HUES6 (cell line): ENCODE measurements at regions not wholly inside any gene's neighbourhood (a gene's known extent, or its start where the extent isn't known, plus 50 kb on each side); places are given as distances from the start of the nearest gene placed in this dataset.

Experiments used
- H3K27ac ChIP-seq: 2 replicates; pipeline ENCODE4 v1.7.0; 2013; ENCODE audit warnings: low read depth, mild to moderate bottlenecking, low read length, inconsistent platforms
- H3K27me3 ChIP-seq: 2 replicates; pipeline ENCODE4 v1.6.1; 2013; ENCODE audit warnings: low read length; ENCODE audit not compliant: control insufficient read depth, insufficient read depth
- H3K36me3 ChIP-seq: 2 replicates; pipeline ENCODE4 v1.6.1; 2013; ENCODE audit warnings: low read length; ENCODE audit not compliant: control insufficient read depth, insufficient read depth
- H3K4me1 ChIP-seq: 2 replicates; pipeline ENCODE4 v1.6.1; 2013; ENCODE audit warnings: low read length; ENCODE audit not compliant: control insufficient read depth, insufficient read depth
- H3K4me3 ChIP-seq: 2 replicates; pipeline ENCODE4 v1.5.1; 2013; ENCODE audit warnings: low read depth, low read length
- H3K9ac ChIP-seq: one replicate; pipeline ENCODE4 v1.6.1; 2013; ENCODE audit warnings: mild to moderate bottlenecking, low read length
- H3K9me3 ChIP-seq: 2 replicates; pipeline ENCODE4 v1.6.1; 2013; ENCODE audit warnings: low read depth, low read length; ENCODE audit not compliant: control insufficient read depth, insufficient read depth

GRCh38 chr20:57938158-57939108 lies 228.6 kb upstream of the PMEPA1 start:
- Histone ChIP-seq H3K9ac (no peak overlapping the region), H3K27ac (no peak overlapping the region), H3K27me3 (no peaks in the 10 kb centered on the region), H3K4me3 (no peak overlapping the region), H3K9me3 (peaks cover 5% of the 10 kb centered on the region; the same call in 1 of the 2 replicates), H3K36me3 (no peaks in the 10 kb centered on the region), H3K4me1 (peaks cover 12% of the 10 kb centered on the region; the same call in 1 of the 2 replicates)

- no peaks in the 10 kb centered on the region for H3K36me3 ChIP-seq
- H3K4me3 ChIP-seq, result no peak overlapping the region
- H3K27ac ChIP-seq, result no peak overlapping the region
- no peaks in the 10 kb centered on the region for H3K27me3 ChIP-seq
- peaks cover 5% of the 10 kb centered on the region; the same call in 1 of the 2 replicates for H3K9me3 ChIP-seq
- H3K9ac ChIP-seq, result no peak overlapping the region
- H3K4me1 ChIP-seq, result peaks cover 8% of the 10 kb centered on the region; the same call in 1 of the 2 replicates
These were observed 227.0 kb upstream of the PMEPA1 start for GRCh38 chr20:57936636-57937385.

GRCh38 chr20:57934913-57935312 lies 225.1 kb upstream of the PMEPA1 start:
- Histone ChIP-seq H3K9ac (no peak overlapping the region), H3K27me3 (no peaks in the 10 kb centered on the region), H3K4me1 (peaks cover 4% of the 10 kb centered on the region; the same call in 1 of the 2 replicates), H3K27ac (no peak overlapping the region), H3K9me3 (peaks cover 5% of the 10 kb centered on the region; the same call in 1 of the 2 replicates), H3K36me3 (no peaks in the 10 kb centered on the region), H3K4me3 (no peak overlapping the region)

GRCh38 chr20:57934007-57934805 lies 224.4 kb upstream of the PMEPA1 start:
- no peak overlapping the region for H3K9ac ChIP-seq
- H3K9me3 ChIP-seq, result peaks cover 5% of the 10 kb centered on the region; the same call in 1 of the 2 replicates
- no peaks in the 10 kb centered on the region for H3K27me3 ChIP-seq
- H3K4me3 ChIP-seq, result no peak overlapping the region
- no peaks in the 10 kb centered on the region for H3K36me3 ChIP-seq
- no peak overlapping the region for H3K27ac ChIP-seq
- peaks cover 2% of the 10 kb centered on the region; the same call in 1 of the 2 replicates for H3K4me1 ChIP-seq

- Histone ChIP-seq H3K36me3 (no peaks in the 10 kb centered on the region), H3K27me3 (no peaks in the 10 kb centered on the region), H3K9ac (no peak overlapping the region), H3K4me1 (no peaks in the 10 kb centered on the region), H3K9me3 (peaks cover 5% of the 10 kb centered on the region; the same call in 1 of the 2 replicates), H3K4me3 (no peak overlapping the region), H3K27ac (no peak overlapping the region)
These were observed 222.5 kb upstream of the PMEPA1 start for GRCh38 chr20:57932227-57932864.

GRCh38 chr20:57930351-57930750 lies 220.5 kb upstream of the PMEPA1 start:
- Histone ChIP-seq H3K9ac (no peak overlapping the region), H3K27me3 (no peaks in the 10 kb centered on the region), H3K4me1 (no peaks in the 10 kb centered on the region), H3K27ac (no peak overlapping the region), H3K9me3 (peaks cover 14% of the 10 kb centered on the region), H3K36me3 (no peaks in the 10 kb centered on the region), H3K4me3 (no peak overlapping the region)

GRCh38 chr20:57928181-57928967 lies 218.6 kb upstream of the PMEPA1 start:
- H3K4me3 ChIP-seq, result no peak overlapping the region
- H3K27ac ChIP-seq, result no peak overlapping the region
- H3K9ac ChIP-seq, result no peak overlapping the region
- peaks cover 16% of the 10 kb centered on the region for H3K9me3 ChIP-seq
- no peaks in the 10 kb centered on the region for H3K4me1 ChIP-seq
- no peaks in the 10 kb centered on the region for H3K36me3 ChIP-seq
- no peaks in the 10 kb centered on the region for H3K27me3 ChIP-seq

- Histone ChIP-seq H3K9ac (no peak overlapping the region), H3K27me3 (no peaks in the 10 kb centered on the region), H3K27ac (no peak overlapping the region), H3K9me3 (peaks cover 16% of the 10 kb centered on the region), H3K36me3 (no peaks in the 10 kb centered on the region), H3K4me3 (no peak overlapping the region), H3K4me1 (no peaks in the 10 kb centered on the region)
These were observed 217.6 kb upstream of the PMEPA1 start for GRCh38 chr20:57927376-57927775.

GRCh38 chr20:57922706-57923105 lies 212.9 kb upstream of the PMEPA1 start:
- Histone ChIP-seq H3K27me3 (no peaks in the 10 kb centered on the region), H3K9me3 (peaks cover 16% of the 10 kb centered on the region), H3K4me1 (no peaks in the 10 kb centered on the region), H3K9ac (no peak overlapping the region), H3K4me3 (no peak overlapping the region), H3K36me3 (no peaks in the 10 kb centered on the region), H3K27ac (no peak overlapping the region)

- Histone ChIP-seq H3K27me3 (no peaks in the 10 kb centered on the region), H3K4me3 (no peak overlapping the region), H3K27ac (no peak overlapping the region), H3K9me3 (peaks cover 16% of the 10 kb centered on the region), H3K9ac (no peak overlapping the region), H3K4me1 (no peaks in the 10 kb centered on the region), H3K36me3 (no peaks in the 10 kb centered on the region)
These were observed 212.3 kb upstream of the PMEPA1 start for GRCh38 chr20:57922083-57922482.
